HepG2 (cell line): ENCODE measurements at regions not wholly inside any gene's neighbourhood (a gene's known extent, or its start where the extent isn't known, plus 50 kb on each side); places are given as distances from the start of the nearest gene placed in this dataset.

Experiments
- MAFG ChIP-seq: sonication (generic); formaldehyde crosslinking; IDR thresholded peaks from 2 replicates; pipeline ENCODE4 v1.5.1; 2020; ENCODE audit warnings: mild to moderate bottlenecking, missing genetic modification reagents
- TERF1 ChIP-seq: sonication (generic); formaldehyde crosslinking; IDR thresholded peaks from 2 replicates; pipeline ENCODE4 v1.8.0; 2022; ENCODE audit warnings: mild to moderate bottlenecking, missing genetic modification reagents, moderate library complexity
- ZNF24 ChIP-seq: fragments of 450-650 bp; IDR thresholded peaks from 2 replicates; pipeline ENCODE4 v1.6.1; 2017; ENCODE audit warnings: antibody characterized with exemption, mild to moderate bottlenecking
- ZNF317 ChIP-seq: sonication (generic); formaldehyde crosslinking; IDR thresholded peaks from 2 replicates; pipeline ENCODE4 v1.5.0; 2020; ENCODE audit warnings: mild to moderate bottlenecking, missing genetic modification reagents
- TF ChIP-seq, protein P1 (sequence below): sonication (generic); formaldehyde crosslinking; IDR thresholded peaks from 2 replicates; pipeline ENCODE4 v1.4.0; 2020; ENCODE audit warnings: mild to moderate bottlenecking, missing genetic modification reagents

- TF ChIP-seq TERF1 (CRISPR knock-in tag) (no peak), ZNF24 (no peak), ZNF317 (CRISPR knock-in tag) (no peak), MAFG (no peak)
- TF ChIP-seq, protein P1, sequence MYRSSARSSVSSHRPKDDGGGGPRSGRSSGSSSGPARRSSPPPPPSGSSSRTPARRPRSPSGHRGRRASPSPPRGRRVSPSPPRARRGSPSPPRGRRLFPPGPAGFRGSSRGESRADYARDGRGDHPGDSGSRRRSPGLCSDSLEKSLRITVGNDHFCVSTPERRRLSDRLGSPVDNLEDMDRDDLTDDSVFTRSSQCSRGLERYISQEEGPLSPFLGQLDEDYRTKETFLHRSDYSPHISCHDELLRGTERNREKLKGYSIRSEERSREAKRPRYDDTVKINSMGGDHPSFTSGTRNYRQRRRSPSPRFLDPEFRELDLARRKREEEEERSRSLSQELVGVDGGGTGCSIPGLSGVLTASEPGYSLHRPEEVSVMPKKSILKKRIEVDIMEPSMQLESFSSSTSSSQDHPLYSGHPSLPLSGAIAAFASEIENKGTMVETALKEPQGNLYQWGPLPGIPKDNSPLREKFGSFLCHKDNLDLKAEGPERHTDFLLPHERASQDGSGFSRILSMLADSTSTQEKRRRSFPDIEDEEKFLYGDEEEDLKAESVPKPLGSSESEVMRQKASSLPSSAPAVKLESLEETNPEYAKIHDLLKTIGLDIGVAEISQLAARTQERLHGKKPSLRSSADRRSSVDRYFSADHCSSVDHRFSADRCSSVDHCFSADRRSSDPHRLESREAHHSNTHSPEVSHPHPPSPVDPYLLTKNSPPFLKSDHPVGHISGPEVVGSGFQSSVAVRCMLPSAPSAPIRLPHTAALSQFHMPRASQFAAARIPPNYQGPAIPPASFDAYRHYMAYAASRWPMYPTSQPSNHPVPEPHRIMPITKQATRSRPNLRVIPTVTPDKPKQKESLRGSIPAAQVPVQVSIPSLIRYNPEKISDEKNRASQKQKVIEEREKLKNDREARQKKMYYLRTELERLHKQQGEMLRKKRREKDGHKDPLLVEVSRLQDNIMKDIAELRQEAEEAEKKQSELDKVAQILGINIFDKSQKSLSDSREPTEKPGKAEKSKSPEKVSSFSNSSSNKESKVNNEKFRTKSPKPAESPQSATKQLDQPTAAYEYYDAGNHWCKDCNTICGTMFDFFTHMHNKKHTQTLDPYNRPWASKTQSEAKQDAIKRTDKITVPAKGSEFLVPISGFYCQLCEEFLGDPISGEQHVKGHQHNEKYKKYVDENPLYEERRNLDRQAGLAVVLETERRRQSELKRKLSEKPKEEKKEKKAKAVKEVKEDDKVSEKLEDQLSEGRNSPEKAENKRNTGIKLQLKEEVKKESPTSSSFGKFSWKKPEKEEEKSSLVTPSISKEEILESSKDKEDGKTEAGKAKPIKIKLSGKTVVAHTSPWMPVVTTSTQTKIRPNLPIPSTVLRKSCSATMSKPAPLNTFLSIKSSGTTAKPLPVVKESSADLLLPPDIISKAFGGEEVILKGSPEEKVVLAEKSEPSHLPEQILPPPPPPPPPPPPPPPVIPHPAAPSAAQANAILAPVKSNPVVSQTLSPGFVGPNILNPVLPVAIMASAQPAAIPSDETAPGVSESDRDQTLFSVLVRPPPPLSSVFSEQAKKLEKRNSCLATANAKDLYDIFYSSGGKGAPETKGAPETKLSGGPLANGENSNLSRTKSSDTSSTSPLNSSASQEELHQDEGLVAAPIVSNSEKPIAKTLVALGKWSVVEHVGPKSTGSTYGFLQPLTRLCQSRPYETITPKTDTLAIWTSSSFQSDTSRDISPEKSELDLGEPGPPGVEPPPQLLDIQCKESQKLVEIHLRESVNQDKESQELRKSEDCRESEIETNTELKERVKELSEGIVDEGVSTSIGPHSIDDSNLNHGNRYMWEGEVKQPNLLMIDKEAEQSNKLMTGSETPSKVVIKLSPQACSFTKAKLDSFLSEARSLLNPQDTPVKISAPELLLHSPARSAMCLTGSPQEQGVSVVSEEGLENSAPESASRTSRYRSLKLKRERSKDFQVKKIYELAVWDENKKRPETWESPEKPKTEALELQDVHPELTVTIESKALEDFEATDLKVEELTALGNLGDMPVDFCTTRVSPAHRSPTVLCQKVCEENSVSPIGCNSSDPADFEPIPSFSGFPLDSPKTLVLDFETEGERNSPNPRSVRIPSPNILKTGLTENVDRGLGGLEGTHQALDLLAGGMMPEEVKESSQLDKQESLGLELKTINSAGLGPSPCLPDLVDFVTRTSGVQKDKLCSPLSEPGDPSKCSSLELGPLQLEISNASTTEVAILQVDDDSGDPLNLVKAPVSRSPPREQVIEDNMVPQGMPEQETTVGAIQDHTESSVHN: no peak
Observed at GRCh38 chr6:12401200-12401599, 111.0 kb downstream of the EDN1 start (continued).
